ENCODE measurements at regions not wholly inside any gene's neighbourhood (a gene's known extent, or its start where the extent isn't known, plus 50 kb on each side); places are given as distances from the start of the nearest gene placed in this dataset.
"Not testable (repeated sequence)": the region's sequence is repeated elsewhere in the genome, so short reads cannot be mapped to it uniquely, and the experiment has no call there.

DNA sequence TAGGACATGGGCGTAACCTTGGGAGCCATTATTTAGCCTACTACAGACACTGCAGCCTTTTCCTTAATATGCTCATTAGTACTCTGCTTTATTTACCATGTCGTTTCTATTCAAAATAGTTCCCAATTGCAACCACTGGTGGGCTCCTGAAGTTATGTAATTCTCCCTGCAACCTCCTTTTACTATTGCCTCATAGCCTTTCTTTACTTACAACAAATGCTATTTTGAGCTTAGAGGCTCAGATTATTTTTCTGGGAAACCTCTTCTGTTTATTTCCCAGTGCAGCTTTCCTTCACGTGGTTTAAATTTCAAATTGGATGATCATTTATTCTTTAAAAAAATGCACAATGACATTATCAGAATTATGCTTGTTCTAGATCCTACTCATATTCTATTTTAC is 492.3 kb upstream of the TMEFF2 start:
- no peak overlapping the region for H3K4me3 Mint-ChIP-seq
- Histone ChIP-seq H3K4me1 (ENCODE audit: control insufficient read depth in 1 of 2, insufficient read depth in 2 of 2, low read length in 2 of 2) (no peaks in the 10 kb centered on the region), H3K9me3 (replicated peaks in 1 of 2; ENCODE audit: control insufficient read depth in 1 of 2, insufficient read depth in 1 of 2, low read length in 2 of 2) (peaks cover 0 to 6% of the 10 kb centered on the region in 2 donors), H3K27me3 (ENCODE audit: control insufficient read depth in 2 of 2, insufficient read depth in 2 of 2, low read length in 2 of 2) (no peaks in the 10 kb centered on the region), H3K4me3 (replicated peaks in 1 of 3; ENCODE audit: low read depth in 2 of 3, low read length in 3 of 3) (no peak overlapping the region), H3K4me2 (replicated peaks; ENCODE audit: extremely low read depth, low read length, poor library complexity, severe bottlenecking) (no peak overlapping the region), H3K36me3 (replicated peaks in 1 of 2; ENCODE audit: control insufficient read depth in 1 of 2, insufficient read depth in 2 of 2, low read length in 2 of 2) (no peaks in the 10 kb centered on the region), H3K9ac (ENCODE audit: insufficient read depth, low read length, poor library complexity, severe bottlenecking) (no peak overlapping the region), H3K27ac (ENCODE audit: low read depth in 1 of 2, low read length in 2 of 2) (no peak overlapping the region), H3K79me2 (ENCODE audit: insufficient read depth, low read length) (no peaks in the 10 kb centered on the region), H2AFZ (ENCODE audit: insufficient read depth, low read depth, low read length, poor library complexity, severe bottlenecking) (no peak overlapping the region), H4K20me1 (ENCODE audit: insufficient read depth, low read length) (no peaks in the 10 kb centered on the region)
- no peak for DNase-seq
- WGBS (ENCODE audit: insufficient coverage) = 100% methylated on average over 1 of the region's 3 CpGs
- peaks cover 9% of the 10 kb centered on the region for H3K4me1 Mint-ChIP-seq
- no peak overlapping the region for H3K27ac Mint-ChIP-seq
- intact Hi-C loops (cut with micrococcal nuclease) = no loop called here
- TF ChIP-seq, protein P1, sequence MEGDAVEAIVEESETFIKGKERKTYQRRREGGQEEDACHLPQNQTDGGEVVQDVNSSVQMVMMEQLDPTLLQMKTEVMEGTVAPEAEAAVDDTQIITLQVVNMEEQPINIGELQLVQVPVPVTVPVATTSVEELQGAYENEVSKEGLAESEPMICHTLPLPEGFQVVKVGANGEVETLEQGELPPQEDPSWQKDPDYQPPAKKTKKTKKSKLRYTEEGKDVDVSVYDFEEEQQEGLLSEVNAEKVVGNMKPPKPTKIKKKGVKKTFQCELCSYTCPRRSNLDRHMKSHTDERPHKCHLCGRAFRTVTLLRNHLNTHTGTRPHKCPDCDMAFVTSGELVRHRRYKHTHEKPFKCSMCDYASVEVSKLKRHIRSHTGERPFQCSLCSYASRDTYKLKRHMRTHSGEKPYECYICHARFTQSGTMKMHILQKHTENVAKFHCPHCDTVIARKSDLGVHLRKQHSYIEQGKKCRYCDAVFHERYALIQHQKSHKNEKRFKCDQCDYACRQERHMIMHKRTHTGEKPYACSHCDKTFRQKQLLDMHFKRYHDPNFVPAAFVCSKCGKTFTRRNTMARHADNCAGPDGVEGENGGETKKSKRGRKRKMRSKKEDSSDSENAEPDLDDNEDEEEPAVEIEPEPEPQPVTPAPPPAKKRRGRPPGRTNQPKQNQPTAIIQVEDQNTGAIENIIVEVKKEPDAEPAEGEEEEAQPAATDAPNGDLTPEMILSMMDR (IDR thresholded peaks at IDR 0.05) = no peak
- no peaks in the 10 kb centered on the region for H3K36me3 Mint-ChIP-seq
- peaks cover 0 to 2% (median 0%) of the 10 kb centered on the region in 7 donors for H3K9me3 Mint-ChIP-seq
- peaks cover 0 to 2% (median 0%) of the 10 kb centered on the region in 3 donors for H3K27me3 Mint-ChIP-seq (ENCODE audit: low read depth in 3 of 3)

DNA sequence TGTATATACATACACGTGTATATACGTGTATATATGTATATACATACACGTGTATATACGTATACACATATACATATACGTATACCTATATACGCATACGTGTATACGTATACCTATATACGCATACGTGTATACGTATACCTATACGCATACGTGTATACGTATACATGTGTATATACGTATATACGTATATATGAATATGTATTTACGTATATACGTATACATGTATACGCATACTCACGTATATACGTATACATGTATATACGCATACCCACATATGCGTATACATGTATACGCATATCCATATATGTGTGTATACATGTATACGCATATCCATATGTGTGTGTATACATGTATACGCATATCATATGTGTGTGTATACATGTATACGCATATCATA is 487.8 kb upstream of the TMEFF2 start:
- intact Hi-C loops (cut with micrococcal nuclease); H3K4me3 ChIP-seq (replicated peaks in 1 of 3; ENCODE audit: low read depth in 2 of 3, low read length in 3 of 3); DNase-seq; H3K27me3 ChIP-seq (ENCODE audit: control insufficient read depth in 2 of 2, insufficient read depth in 2 of 2, low read length in 2 of 2); H3K9me3 ChIP-seq (replicated peaks in 1 of 2; ENCODE audit: control insufficient read depth in 1 of 2, insufficient read depth in 1 of 2, low read length in 2 of 2); H4K20me1 ChIP-seq (ENCODE audit: insufficient read depth, low read length); H3K9ac ChIP-seq (ENCODE audit: insufficient read depth, low read length, poor library complexity, severe bottlenecking); H3K36me3 ChIP-seq (replicated peaks in 1 of 2; ENCODE audit: control insufficient read depth in 1 of 2, insufficient read depth in 2 of 2, low read length in 2 of 2); H3K27me3 Mint-ChIP-seq (ENCODE audit: low read depth in 3 of 3); H3K4me1 ChIP-seq (ENCODE audit: control insufficient read depth in 1 of 2, insufficient read depth in 2 of 2, low read length in 2 of 2); H3K9me3 Mint-ChIP-seq; H3K4me3 Mint-ChIP-seq; H3K27ac ChIP-seq (ENCODE audit: low read depth in 1 of 2, low read length in 2 of 2); H3K27ac Mint-ChIP-seq; H3K4me2 ChIP-seq (replicated peaks; ENCODE audit: extremely low read depth, low read length, poor library complexity, severe bottlenecking); H3K79me2 ChIP-seq (ENCODE audit: insufficient read depth, low read length); H3K36me3 Mint-ChIP-seq; H2AFZ ChIP-seq (ENCODE audit: insufficient read depth, low read depth, low read length, poor library complexity, severe bottlenecking); H3K4me1 Mint-ChIP-seq: not testable (repeated sequence)
- WGBS (ENCODE audit: insufficient coverage) = no CpG with 5 or more reads among the region's 27 CpGs

Measured in CD14-positive monocyte (primary cell).